Progenitor cell of endocrine pancreas (in vitro differentiated cells): ENCODE measurements at regions not wholly inside any gene's neighbourhood (a gene's known extent, or its start where the extent isn't known, plus 50 kb on each side); places are given as distances from the start of the nearest gene placed in this dataset.

Experiments used
- DNase-seq: peaks from one replicate; pipeline ENCODE4 v3.0.0; 2021; ENCODE audit warnings: low spot score; ENCODE audit not compliant: unreplicated experiment
- H3K27ac Mint-ChIP-seq: 2 replicates; pipeline ENCODE4 v1.8.0; 2021; ENCODE audit warnings: mild to moderate bottlenecking, moderate library complexity, mixed read lengths
- H3K27me3 Mint-ChIP-seq: 2 replicates; pipeline ENCODE4 v1.8.0; 2021; ENCODE audit warnings: mixed read lengths
- H3K36me3 Mint-ChIP-seq: 2 replicates; pipeline ENCODE4 v1.8.0; 2022; ENCODE audit warnings: mixed read lengths; ENCODE audit not compliant: insufficient read depth
- H3K4me1 Mint-ChIP-seq: 2 replicates; pipeline ENCODE4 v1.8.0; 2021; ENCODE audit warnings: low read depth, mixed read lengths
- H3K4me3 Mint-ChIP-seq: 2 replicates; pipeline ENCODE4 v1.8.0; 2021; ENCODE audit warnings: low read depth, mild to moderate bottlenecking, moderate library complexity, mixed read lengths
- H3K9me3 Mint-ChIP-seq: 2 replicates; pipeline ENCODE4 v1.8.0; 2021; ENCODE audit warnings: low read depth, mixed read lengths
- TF ChIP-seq, protein P1 (sequence below): fragments of 200-600 bp; sonication (generic); IDR thresholded peaks from one replicate; pipeline ENCODE4 v1.5.0; 2021; ENCODE audit warnings: antibody characterized with exemption, mild to moderate bottlenecking; ENCODE audit not compliant: unreplicated experiment

DNA sequence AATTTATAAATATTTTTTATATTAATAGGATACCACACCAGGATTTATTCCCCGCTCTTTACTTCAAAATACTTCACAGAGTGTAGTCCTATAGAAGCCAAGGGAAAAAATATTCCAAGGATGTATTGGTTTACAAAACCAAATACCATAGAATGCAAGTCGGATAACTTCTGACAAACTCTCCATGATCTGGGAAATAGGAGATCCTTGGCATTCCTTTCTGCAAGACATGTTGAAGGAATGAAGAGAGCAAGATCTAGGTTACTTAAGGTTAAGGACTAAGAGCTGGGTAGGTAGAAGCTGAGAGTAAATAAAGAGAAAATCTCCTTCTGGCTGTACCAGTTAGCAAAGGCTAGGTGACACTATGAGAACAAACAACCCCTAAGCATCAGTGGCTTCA lies 141.2 kb downstream of the LRATD1 start:
- no peak overlapping the region for H3K27ac Mint-ChIP-seq
- H3K27me3 Mint-ChIP-seq = no peaks in the 10 kb centered on the region
- TF ChIP-seq, protein P1, sequence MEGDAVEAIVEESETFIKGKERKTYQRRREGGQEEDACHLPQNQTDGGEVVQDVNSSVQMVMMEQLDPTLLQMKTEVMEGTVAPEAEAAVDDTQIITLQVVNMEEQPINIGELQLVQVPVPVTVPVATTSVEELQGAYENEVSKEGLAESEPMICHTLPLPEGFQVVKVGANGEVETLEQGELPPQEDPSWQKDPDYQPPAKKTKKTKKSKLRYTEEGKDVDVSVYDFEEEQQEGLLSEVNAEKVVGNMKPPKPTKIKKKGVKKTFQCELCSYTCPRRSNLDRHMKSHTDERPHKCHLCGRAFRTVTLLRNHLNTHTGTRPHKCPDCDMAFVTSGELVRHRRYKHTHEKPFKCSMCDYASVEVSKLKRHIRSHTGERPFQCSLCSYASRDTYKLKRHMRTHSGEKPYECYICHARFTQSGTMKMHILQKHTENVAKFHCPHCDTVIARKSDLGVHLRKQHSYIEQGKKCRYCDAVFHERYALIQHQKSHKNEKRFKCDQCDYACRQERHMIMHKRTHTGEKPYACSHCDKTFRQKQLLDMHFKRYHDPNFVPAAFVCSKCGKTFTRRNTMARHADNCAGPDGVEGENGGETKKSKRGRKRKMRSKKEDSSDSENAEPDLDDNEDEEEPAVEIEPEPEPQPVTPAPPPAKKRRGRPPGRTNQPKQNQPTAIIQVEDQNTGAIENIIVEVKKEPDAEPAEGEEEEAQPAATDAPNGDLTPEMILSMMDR = no peak
- peaks cover 3% of the 10 kb centered on the region for H3K9me3 Mint-ChIP-seq
- H3K36me3 Mint-ChIP-seq = no peaks in the 10 kb centered on the region
- DNase-seq = no peak
- no peak overlapping the region for H3K4me3 Mint-ChIP-seq
- H3K4me1 Mint-ChIP-seq = peaks cover 67% of the 10 kb centered on the region

GRCh38 chr2:14774436-14774968 lies 142.0 kb downstream of the LRATD1 start:
- Mint-ChIP-seq H3K4me1 (peaks cover 72% of the 10 kb centered on the region), H3K36me3 (no peaks in the 10 kb centered on the region), H3K27ac (peak overlapping the region; percentile 30), H3K9me3 (peaks cover 3% of the 10 kb centered on the region), H3K4me3 (no peak overlapping the region), H3K27me3 (no peaks in the 10 kb centered on the region)
- TF ChIP-seq, protein P1 = no peak
- DNase-seq = no peak

GRCh38 chr2:14776216-14776615 lies 143.7 kb downstream of the LRATD1 start:
- H3K9me3 Mint-ChIP-seq = no peaks in the 10 kb centered on the region
- H3K4me1 Mint-ChIP-seq = peaks cover 79% of the 10 kb centered on the region
- H3K27me3 Mint-ChIP-seq = no peaks in the 10 kb centered on the region
- H3K27ac Mint-ChIP-seq = peak overlapping the region; percentile 89
- DNase-seq = no peak
- TF ChIP-seq, protein P1 = no peak
- no peaks in the 10 kb centered on the region for H3K36me3 Mint-ChIP-seq
- no peak overlapping the region for H3K4me3 Mint-ChIP-seq

DNA sequence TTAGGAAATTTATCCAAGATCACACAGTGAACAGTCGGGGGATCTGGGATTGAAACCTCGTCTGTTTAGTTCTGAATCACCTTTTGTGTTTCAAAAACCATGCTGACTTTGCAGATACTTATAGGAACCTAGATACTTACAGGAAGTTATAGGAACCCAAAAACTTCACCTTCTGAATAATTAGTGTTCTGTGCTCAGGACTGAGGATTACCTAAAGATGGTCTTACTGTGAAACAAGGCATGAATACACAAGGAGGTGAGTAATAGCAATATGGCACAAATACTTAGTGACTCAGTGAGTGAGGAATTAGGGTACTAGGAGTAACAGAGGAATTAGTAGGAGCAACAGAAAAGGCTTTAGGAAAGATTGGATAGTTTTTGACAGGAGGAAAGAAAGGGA lies 145.5 kb downstream of the LRATD1 start:
- Mint-ChIP-seq H3K36me3 (no peaks in the 10 kb centered on the region), H3K4me1 (peaks cover 73% of the 10 kb centered on the region), H3K4me3 (no peak overlapping the region), H3K9me3 (no peaks in the 10 kb centered on the region), H3K27ac (no peak overlapping the region), H3K27me3 (no peaks in the 10 kb centered on the region)
- TF ChIP-seq, protein P1 = no peak
- DNase-seq = no peak

DNA sequence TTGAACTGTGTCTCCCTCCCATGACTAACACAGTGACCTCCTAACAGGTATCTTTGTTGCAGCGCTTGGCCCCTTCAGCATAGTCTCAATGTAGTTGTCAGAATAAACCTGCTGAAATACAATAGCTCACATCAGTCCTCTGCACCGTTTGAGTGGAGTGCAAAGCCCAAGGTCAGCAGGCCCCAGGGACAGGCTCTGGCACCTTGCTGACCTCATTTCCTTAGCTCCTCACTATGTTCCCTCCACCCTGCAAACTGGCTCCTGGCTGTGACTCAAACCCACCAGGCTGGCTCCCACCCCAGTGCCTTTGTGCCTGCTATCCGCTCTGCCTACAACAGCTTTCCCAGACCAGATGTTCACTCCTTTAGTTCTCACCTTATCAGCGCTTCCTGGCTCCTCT lies 146.7 kb downstream of the LRATD1 start:
- H3K27ac Mint-ChIP-seq = peak overlapping the region; percentile 92
- H3K4me1 Mint-ChIP-seq = peaks cover 66% of the 10 kb centered on the region

More for the DNA sequence above, 146.7 kb downstream of the LRATD1 start:
- H3K9me3 Mint-ChIP-seq = no peaks in the 10 kb centered on the region
- H3K36me3 Mint-ChIP-seq = no peaks in the 10 kb centered on the region
- no peak for DNase-seq
- no peaks in the 10 kb centered on the region for H3K27me3 Mint-ChIP-seq
- TF ChIP-seq, protein P1 = no peak
- peak overlapping the region; percentile 19 for H3K4me3 Mint-ChIP-seq
